Heart left ventricle (tissue), 13 donors: ENCODE measurements at regions not wholly inside any gene's neighbourhood (a gene's known extent, or its start where the extent isn't known, plus 50 kb on each side); places are given as distances from the start of the nearest gene placed in this dataset.

Source experiments
- CTCF ChIP-seq, 12 donors: fragments of 200-600 bp; sonication (generic) in 4 of 12; IDR thresholded peaks; one replicate each; pipeline versions ENCODE4 v1.5.0 to v1.8.0; 2018 to 2022; ENCODE audit warnings: antibody characterized with exemption in 12 of 12, mild to moderate bottlenecking in 5 of 12
- POLR2A ChIP-seq, 2 donors: fragments of 450-650 bp; IDR thresholded peaks; one replicate each; pipeline ENCODE4 v1.6.1; 2017; ENCODE audit warnings: antibody characterized with exemption in 2 of 2, mild to moderate bottlenecking in 2 of 2, moderate library complexity in 2 of 2
- donor health status: ischemic (EF 13 %, LVEDD 7.1; RV severe dilation, severe dysfunction).
- donor health status: DM: no; HTN: yes; CAD: no.
- donor health status: DM: no; HTN: no; CAD: no.
- donor health status: ischemic (EF 25% LVEDD 6.9; RV normal size, moderate dysfunction).
- donor health status: ischemic (EF 25% LVEDD 5.7; RV mildly dilated, moderate dysfunction).
- donor health status: ischemic (EF 35%, LVEDD 5.7; RV mildly dilated, moderate dysfunction).
- donor health status: nonischemic (EF 11% LVEDD 7.7; RV severe dilation, severe dysfunction).
- donor health status: DM: yes; HTN: yes; CAD: no.
- donor health status: PGD.
- donor health status: ischemic (EF 29% LVEDD 5.4; RV normal size, mild dysfunction).
- donor health status: nonischemic (EF 23%, LVEDD 6.1; RV moderate dilation, normal function).

GRCh38 chr2:4628998-4629501 lies 925.7 kb downstream of the DCDC2C start:
- TF ChIP-seq POLR2A (IDR thresholded peaks at IDR 0.05) (no peak), CTCF (IDR thresholded peaks at IDR 0.05) (no peak)
